BJ (cell line): ENCODE measurements at regions not wholly inside any gene's neighbourhood (a gene's known extent, or its start where the extent isn't known, plus 50 kb on each side); places are given as distances from the start of the nearest gene placed in this dataset.
A peak's percentile ranks its signal among the peaks of the same experiment; 100 is the strongest.

ENCODE experiments used
- CTCF ChIA-PET: fragments of 350-600 bp; formaldehyde crosslinking; extraction: SDS; loops from one replicate; lab custom pipeline; 2021; ENCODE audit warnings: antibody characterized with exemption, inconsistent platforms; lab: Yijun Ruan, JAX
- POLR2A ChIA-PET: fragments of 300-600 bp; sonication (Branson Sonifier 250); formaldehyde crosslinking; extraction: SDS; loops from one replicate; lab custom pipeline; 2021; ENCODE audit warnings: antibody characterized with exemption; lab: Charles Lee
- DNase-seq: peaks from one replicate; pipeline ENCODE4 v3.0.0-alpha.2; 2011; ENCODE audit warnings: low read depth
- H3K27me3 ChIP-seq: 2 replicates; pipeline ENCODE4 v1.6.0; 2011; ENCODE audit warnings: low read length; ENCODE audit not compliant: control insufficient read depth, insufficient read depth
- H3K36me3 ChIP-seq: 2 replicates; pipeline ENCODE4 v1.5.1; 2011; ENCODE audit warnings: low read length; ENCODE audit not compliant: control insufficient read depth, insufficient read depth
- H3K4me3 ChIP-seq: 2 replicates; pipeline ENCODE4 v1.5.1; 2011; ENCODE audit warnings: low read depth, mild to moderate bottlenecking, control low read depth, low read length
- TF ChIP-seq, protein P1 (sequence below): IDR thresholded peaks from 2 replicates; pipeline ENCODE4 v1.5.1; 2011; ENCODE audit warnings: low read depth, mild to moderate bottlenecking, control low read depth, inconsistent platforms, low read length, moderate library complexity; ENCODE audit not compliant: insufficient read depth

DNA sequence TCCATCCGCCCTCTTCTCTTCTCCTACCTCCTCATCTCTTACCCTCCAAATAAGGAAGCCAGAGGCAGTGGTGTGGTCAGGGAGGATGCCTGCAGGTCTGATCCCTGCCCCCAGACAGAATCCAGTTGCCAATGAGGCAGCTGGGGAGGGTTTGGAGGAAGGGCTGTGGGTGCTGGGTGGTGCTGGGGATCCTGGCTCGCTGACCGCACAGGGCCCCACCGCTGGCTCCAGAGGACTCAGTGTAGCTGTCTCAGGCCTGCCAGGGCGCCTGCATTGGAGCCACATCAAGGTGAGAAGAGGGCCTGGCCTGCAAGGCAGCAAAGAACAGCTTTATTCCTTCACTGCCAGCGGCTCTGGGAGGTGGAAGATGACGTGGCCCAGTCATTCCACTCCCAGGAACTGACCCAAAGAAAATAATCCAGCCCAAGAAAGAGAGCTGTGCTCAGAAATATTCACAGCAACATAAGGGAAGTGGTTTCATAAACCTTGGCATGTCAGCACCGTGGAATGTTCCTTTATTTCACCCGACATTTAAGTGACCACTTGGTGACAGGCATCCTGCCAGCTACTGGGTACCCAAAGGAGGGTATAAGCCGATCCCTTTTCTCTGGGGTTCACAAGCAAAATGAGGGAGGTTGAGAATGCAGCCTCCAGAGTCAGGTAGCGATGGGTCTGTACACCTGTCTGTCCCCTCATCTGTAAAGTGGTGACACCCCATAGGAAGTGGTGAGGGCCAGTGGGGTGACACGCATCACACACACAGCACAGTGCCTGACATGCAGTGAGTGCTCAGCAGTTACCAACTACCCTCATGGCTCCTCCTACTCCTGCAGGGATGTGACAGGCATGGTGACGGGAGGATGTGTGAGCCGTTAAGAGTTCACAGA, 125.1 kb downstream of the SNX5 start:
- Histone ChIP-seq H3K4me3 (no peak overlapping the region), H3K36me3 (no peaks in the 10 kb centered on the region), H3K27me3 (no peaks in the 10 kb centered on the region)
- POLR2A ChIA-PET, result interaction anchor here (0.5 kb wide), 1 partner anchor 20 kb away, joined by 3 read pairs; no protein-coding TSS in a partner anchor
- CTCF ChIA-PET, result interaction anchor here (1.3 to 1.7 kb wide), 2 partner anchors 161 to 163 kb away, joined by 3 to 14 read pairs; partner anchors contain the start of gene RRBP1
- TF ChIP-seq, protein P1, sequence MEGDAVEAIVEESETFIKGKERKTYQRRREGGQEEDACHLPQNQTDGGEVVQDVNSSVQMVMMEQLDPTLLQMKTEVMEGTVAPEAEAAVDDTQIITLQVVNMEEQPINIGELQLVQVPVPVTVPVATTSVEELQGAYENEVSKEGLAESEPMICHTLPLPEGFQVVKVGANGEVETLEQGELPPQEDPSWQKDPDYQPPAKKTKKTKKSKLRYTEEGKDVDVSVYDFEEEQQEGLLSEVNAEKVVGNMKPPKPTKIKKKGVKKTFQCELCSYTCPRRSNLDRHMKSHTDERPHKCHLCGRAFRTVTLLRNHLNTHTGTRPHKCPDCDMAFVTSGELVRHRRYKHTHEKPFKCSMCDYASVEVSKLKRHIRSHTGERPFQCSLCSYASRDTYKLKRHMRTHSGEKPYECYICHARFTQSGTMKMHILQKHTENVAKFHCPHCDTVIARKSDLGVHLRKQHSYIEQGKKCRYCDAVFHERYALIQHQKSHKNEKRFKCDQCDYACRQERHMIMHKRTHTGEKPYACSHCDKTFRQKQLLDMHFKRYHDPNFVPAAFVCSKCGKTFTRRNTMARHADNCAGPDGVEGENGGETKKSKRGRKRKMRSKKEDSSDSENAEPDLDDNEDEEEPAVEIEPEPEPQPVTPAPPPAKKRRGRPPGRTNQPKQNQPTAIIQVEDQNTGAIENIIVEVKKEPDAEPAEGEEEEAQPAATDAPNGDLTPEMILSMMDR, result no peak
- peak; percentile 87 for DNase-seq

GRCh38 chr20:17841751-17842215, 126.8 kb downstream of the SNX5 start:
- POLR2A ChIA-PET, result interaction anchor here (1.1 kb wide), 1 partner anchor 272 kb away, joined by 3 read pairs; the partner anchor contains the start of gene DSTN
- TF ChIP-seq, protein P1, result no peak
- DNase-seq, result no peak
- H3K36me3 ChIP-seq, result no peaks in the 10 kb centered on the region
- H3K4me3 ChIP-seq, result no peak overlapping the region
- CTCF ChIA-PET, result interaction anchor here (2.9 kb wide), 1 partner anchor 160 kb away, joined by 10 read pairs; the partner anchor contains the start of gene RRBP1
- no peaks in the 10 kb centered on the region for H3K27me3 ChIP-seq

- TF ChIP-seq, protein P1, result no peak
- DNase-seq, result no peak
- Histone ChIP-seq H3K4me3 (no peak overlapping the region), H3K36me3 (no peaks in the 10 kb centered on the region), H3K27me3 (no peaks in the 10 kb centered on the region)
- POLR2A ChIA-PET, result no interaction called here
- CTCF ChIA-PET, result interaction anchor here (1.1 to 2.9 kb wide), 3 partner anchors 17 to 158 kb away, joined by 3 to 10 read pairs (median 3); partner anchors contain the start of gene RRBP1
Observed at GRCh38 chr20:17840423-17840822, 128.2 kb downstream of the SNX5 start.

- POLR2A ChIA-PET, result no interaction called here
- Histone ChIP-seq H3K36me3 (no peaks in the 10 kb centered on the region), H3K4me3 (no peak overlapping the region), H3K27me3 (no peaks in the 10 kb centered on the region)
- CTCF ChIA-PET, result no interaction called here
- TF ChIP-seq, protein P1, result no peak
- no peak for DNase-seq
Observed at GRCh38 chr20:17838921-17839320, 129.7 kb downstream of the SNX5 start.

- ChIA-PET CTCF (interaction anchor here (1.0 to 1.3 kb wide), 2 partner anchors 13 to 155 kb away, joined by 4 read pairs; partner anchors contain the start of gene RRBP1), POLR2A (interaction anchor here (1.2 kb wide), 1 partner anchor 13 kb away, joined by 3 read pairs; no protein-coding TSS in a partner anchor)
- H3K36me3 ChIP-seq, result no peaks in the 10 kb centered on the region
- H3K27me3 ChIP-seq, result no peaks in the 10 kb centered on the region
- TF ChIP-seq, protein P1, result no peak
- DNase-seq, result no peak
- no peak overlapping the region for H3K4me3 ChIP-seq
Observed at GRCh38 chr20:17837179-17837578, 131.4 kb downstream of the SNX5 start.
